ENCODE measurements at regions not wholly inside any gene's neighbourhood (a gene's known extent, or its start where the extent isn't known, plus 50 kb on each side); places are given as distances from the start of the nearest gene placed in this dataset.

DNA sequence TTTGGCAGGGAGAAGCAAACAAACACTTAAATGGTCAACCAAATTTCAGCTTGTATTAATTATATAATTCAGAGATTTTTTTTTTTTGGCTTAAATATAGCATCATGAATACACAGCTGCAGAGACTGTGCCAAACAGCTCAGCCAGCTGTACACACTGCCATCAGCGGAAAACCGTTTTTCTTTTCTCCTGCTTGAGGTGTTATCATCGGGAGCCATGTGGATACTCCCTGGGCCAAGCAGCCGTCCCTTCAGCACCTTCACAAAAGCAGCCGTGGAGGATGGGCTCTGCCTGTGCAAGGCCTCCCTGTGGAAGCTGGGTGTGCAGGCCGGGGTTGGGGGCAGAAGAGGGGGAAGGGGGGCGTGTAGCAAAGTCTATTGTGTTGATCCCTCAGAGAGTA, 85.0 kb downstream of the NUF2 start:
- no peaks in the 10 kb centered on the region for H3K36me3 Mint-ChIP-seq (ENCODE audit: low read depth)
- H3K27me3 Mint-ChIP-seq (ENCODE audit: low read depth) = peaks cover 37% of the 10 kb centered on the region
- TF ChIP-seq, protein P1, sequence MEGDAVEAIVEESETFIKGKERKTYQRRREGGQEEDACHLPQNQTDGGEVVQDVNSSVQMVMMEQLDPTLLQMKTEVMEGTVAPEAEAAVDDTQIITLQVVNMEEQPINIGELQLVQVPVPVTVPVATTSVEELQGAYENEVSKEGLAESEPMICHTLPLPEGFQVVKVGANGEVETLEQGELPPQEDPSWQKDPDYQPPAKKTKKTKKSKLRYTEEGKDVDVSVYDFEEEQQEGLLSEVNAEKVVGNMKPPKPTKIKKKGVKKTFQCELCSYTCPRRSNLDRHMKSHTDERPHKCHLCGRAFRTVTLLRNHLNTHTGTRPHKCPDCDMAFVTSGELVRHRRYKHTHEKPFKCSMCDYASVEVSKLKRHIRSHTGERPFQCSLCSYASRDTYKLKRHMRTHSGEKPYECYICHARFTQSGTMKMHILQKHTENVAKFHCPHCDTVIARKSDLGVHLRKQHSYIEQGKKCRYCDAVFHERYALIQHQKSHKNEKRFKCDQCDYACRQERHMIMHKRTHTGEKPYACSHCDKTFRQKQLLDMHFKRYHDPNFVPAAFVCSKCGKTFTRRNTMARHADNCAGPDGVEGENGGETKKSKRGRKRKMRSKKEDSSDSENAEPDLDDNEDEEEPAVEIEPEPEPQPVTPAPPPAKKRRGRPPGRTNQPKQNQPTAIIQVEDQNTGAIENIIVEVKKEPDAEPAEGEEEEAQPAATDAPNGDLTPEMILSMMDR (IDR thresholded peaks at IDR 0.05) = no peak
- no peak for DNase-seq (ENCODE audit: low spot score)
- no peak overlapping the region for H3K4me3 Mint-ChIP-seq (ENCODE audit: unreplicated experiment)
- H3K9me3 Mint-ChIP-seq (ENCODE audit: low read depth) = no peaks in the 10 kb centered on the region
- H3K4me1 Mint-ChIP-seq (ENCODE audit: low read depth) = peaks cover 6% of the 10 kb centered on the region
- H3K27ac Mint-ChIP-seq (ENCODE audit: unreplicated experiment) = no peak overlapping the region

- no peak for DNase-seq (ENCODE audit: low spot score)
- Mint-ChIP-seq H3K9me3 (ENCODE audit: low read depth) (no peaks in the 10 kb centered on the region), H3K36me3 (ENCODE audit: low read depth) (no peaks in the 10 kb centered on the region), H3K4me1 (ENCODE audit: low read depth) (peaks cover 6% of the 10 kb centered on the region), H3K27ac (ENCODE audit: unreplicated experiment) (no peak overlapping the region), H3K4me3 (ENCODE audit: unreplicated experiment) (no peak overlapping the region), H3K27me3 (ENCODE audit: low read depth) (peaks cover 40% of the 10 kb centered on the region)
- TF ChIP-seq, protein P1 (IDR thresholded peaks at IDR 0.05) = no peak
Observed at GRCh38 chr1:163408262-163408661, 86.5 kb downstream of the NUF2 start.

DNA sequence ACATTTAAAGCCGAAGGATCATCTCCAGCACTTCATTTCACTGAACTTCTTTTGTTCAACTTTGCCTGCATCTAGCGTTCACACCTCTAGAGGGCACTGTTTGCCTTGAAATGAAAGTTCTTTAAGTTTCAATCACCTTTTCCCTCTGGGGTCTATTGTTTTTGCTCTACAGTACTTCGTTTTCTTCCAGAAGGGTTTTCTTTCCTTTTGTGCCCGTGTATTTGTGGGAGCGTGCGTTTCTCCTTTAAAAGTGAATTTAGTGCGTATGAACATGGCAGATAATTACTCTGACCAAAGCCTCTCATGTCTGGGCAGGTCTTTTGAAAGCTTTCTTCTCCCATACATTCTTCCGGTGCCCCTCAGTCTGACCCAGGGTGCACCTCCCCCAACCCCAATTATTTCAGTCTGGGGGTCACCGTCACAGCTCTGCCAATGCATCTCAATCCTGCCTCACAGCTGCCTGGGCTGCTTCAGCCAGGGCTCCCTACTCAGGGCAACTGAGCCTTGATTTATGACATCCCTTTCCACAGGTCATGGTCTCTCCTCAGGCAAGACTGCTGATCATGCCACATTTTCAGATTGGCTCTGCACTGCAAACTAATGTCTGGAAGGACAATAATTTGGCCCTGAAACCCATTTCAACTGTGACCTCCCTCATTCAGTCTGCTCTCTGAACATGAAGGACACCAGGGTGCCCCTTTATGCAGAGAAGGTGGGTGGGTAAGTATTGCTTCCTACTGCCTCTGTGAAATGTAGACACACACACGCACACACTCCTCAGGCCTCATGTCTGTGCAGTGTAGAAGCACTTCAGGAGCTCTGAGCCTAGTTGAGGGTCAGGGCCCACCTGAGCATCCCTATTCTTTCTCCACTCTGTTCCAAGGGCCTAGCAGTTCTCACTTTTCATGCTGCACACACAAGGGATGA, 88.6 kb downstream of the NUF2 start:
- Mint-ChIP-seq H3K27ac (ENCODE audit: unreplicated experiment) (no peak overlapping the region), H3K4me1 (ENCODE audit: low read depth) (peaks cover 6% of the 10 kb centered on the region), H3K4me3 (ENCODE audit: unreplicated experiment) (no peak overlapping the region), H3K27me3 (ENCODE audit: low read depth) (peaks cover 47% of the 10 kb centered on the region), H3K9me3 (ENCODE audit: low read depth) (no peaks in the 10 kb centered on the region), H3K36me3 (ENCODE audit: low read depth) (no peaks in the 10 kb centered on the region)
- TF ChIP-seq, protein P1 (IDR thresholded peaks at IDR 0.05) = peak; percentile 89
- DNase-seq (ENCODE audit: low spot score) = no peak

GRCh38 chr1:163412221-163412620, 90.5 kb downstream of the NUF2 start:
- Mint-ChIP-seq H3K4me1 (ENCODE audit: low read depth) (peaks cover 6% of the 10 kb centered on the region), H3K27ac (ENCODE audit: unreplicated experiment) (no peak overlapping the region), H3K4me3 (ENCODE audit: unreplicated experiment) (no peak overlapping the region), H3K36me3 (ENCODE audit: low read depth) (no peaks in the 10 kb centered on the region), H3K9me3 (ENCODE audit: low read depth) (no peaks in the 10 kb centered on the region), H3K27me3 (ENCODE audit: low read depth) (peaks cover 59% of the 10 kb centered on the region)
- TF ChIP-seq, protein P1 (IDR thresholded peaks at IDR 0.05) = no peak
- DNase-seq (ENCODE audit: low spot score) = no peak

DNA sequence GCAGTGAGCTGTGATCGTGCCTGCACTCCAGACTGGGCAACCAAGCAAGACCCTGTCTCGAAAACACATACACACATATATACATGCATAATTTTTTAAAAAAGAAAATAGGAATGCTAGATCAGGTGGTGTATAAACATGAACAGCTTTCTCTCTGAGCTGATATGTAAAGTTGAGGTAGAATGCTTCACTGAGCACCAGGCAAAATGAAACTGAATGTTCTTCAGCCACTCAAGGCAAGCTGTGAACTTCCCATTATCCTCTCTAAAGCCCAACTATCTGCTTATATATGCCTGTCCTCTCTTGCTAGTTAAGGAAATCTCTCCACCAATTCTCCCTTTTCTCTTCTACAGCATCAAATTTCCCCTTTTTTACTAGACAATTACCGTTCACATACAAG, 93.0 kb downstream of the NUF2 start:
- Mint-ChIP-seq H3K27me3 (ENCODE audit: low read depth) (peaks cover 52% of the 10 kb centered on the region), H3K4me3 (ENCODE audit: unreplicated experiment) (no peak overlapping the region), H3K27ac (ENCODE audit: unreplicated experiment) (no peak overlapping the region), H3K36me3 (ENCODE audit: low read depth) (no peaks in the 10 kb centered on the region), H3K9me3 (ENCODE audit: low read depth) (no peaks in the 10 kb centered on the region), H3K4me1 (ENCODE audit: low read depth) (peaks cover 5% of the 10 kb centered on the region)
- TF ChIP-seq, protein P1 (IDR thresholded peaks at IDR 0.05) = no peak
- DNase-seq (ENCODE audit: low spot score) = no peak
